DND-41 (cell line): ENCODE measurements at regions not wholly inside any gene's neighbourhood (a gene's known extent, or its start where the extent isn't known, plus 50 kb on each side); places are given as distances from the start of the nearest gene placed in this dataset.

Experiments used
- EZH2 ChIP-seq: IDR thresholded peaks from 3 replicates; pipeline ENCODE4 v1.6.1; 2012; ENCODE audit warnings: borderline replicate concordance, low read depth, mild to moderate bottlenecking, moderate library complexity, low read length, inconsistent platforms; ENCODE audit not compliant: severe bottlenecking
- TF ChIP-seq, protein P1 (sequence below): IDR thresholded peaks from 2 replicates; pipeline ENCODE4 v1.5.1; 2012; ENCODE audit warnings: borderline replicate concordance, low read length, moderate library complexity, mild to moderate bottlenecking; ENCODE audit not compliant: poor library complexity, severe bottlenecking; ENCODE audit errors: extremely low read depth

DNA sequence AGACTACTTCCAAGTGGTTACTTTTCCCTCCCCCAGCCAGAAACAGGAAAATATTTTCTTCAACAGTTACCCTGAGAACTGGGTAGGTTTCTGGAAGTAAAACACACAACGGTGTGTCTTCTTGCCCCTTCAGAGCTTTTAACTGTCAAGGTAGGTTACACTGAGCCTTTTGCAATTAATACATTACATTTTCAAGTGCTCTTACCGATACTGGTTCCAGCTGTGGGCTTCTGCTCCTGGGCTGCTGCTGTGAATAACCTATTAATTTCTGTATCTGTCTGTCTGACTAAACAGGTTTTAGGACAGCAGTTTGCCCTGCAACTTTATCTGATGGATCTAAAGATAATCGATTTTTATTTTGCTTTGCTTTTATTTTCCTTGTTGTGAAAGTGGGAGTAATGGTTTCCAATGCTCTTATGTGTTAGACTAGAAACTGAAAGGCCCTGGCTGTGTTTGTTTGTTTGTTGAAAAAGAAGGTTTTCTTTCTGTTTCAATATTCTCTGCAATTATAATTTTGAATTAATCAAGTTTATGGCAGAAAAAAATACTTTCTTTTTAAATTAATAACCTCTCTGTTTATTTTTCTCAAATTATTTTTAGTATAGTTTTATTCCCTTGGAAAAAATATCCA is 196.7 kb upstream of the SLITRK6 start:
- TF ChIP-seq, protein P1, sequence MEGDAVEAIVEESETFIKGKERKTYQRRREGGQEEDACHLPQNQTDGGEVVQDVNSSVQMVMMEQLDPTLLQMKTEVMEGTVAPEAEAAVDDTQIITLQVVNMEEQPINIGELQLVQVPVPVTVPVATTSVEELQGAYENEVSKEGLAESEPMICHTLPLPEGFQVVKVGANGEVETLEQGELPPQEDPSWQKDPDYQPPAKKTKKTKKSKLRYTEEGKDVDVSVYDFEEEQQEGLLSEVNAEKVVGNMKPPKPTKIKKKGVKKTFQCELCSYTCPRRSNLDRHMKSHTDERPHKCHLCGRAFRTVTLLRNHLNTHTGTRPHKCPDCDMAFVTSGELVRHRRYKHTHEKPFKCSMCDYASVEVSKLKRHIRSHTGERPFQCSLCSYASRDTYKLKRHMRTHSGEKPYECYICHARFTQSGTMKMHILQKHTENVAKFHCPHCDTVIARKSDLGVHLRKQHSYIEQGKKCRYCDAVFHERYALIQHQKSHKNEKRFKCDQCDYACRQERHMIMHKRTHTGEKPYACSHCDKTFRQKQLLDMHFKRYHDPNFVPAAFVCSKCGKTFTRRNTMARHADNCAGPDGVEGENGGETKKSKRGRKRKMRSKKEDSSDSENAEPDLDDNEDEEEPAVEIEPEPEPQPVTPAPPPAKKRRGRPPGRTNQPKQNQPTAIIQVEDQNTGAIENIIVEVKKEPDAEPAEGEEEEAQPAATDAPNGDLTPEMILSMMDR, result no peak
- TF ChIP-seq EZH2, result no peak
